ENCODE measurements at regions not wholly inside any gene's neighbourhood (a gene's known extent, or its start where the extent isn't known, plus 50 kb on each side); places are given as distances from the start of the nearest gene placed in this dataset.

DNA sequence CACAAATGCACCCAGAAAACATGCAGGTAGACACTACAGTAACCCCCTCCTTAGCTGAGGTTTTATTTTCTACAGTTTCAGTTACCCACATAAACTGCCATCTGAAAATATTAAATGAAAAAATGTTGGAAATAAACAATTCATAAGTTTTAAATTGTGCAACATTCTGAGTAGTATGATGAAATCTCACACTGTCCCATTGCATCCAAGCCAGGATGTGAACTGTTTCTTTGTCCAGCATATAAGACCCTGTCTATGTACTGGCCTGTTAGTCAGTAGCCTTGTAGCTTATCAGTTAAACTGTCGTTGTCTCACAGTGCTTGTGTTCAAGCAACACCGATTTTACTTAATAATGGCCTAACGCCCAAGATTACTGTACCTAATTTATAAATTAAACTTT, 630.5 kb downstream of the ANXA1 start:
- Histone ChIP-seq H3K4me1 (no peaks in the 10 kb centered on the region), H3K27me3 (no peaks in the 10 kb centered on the region), H3K4me3 (no peak overlapping the region), H3K27ac (no peak overlapping the region), H3K36me3 (replicated peaks in 1 of 2; ENCODE audit: insufficient read depth in 1 of 2, low read depth in 2 of 2) (no peaks in the 10 kb centered on the region), H3K9me3 (no peaks in the 10 kb centered on the region)
- TF ChIP-seq, protein P1, sequence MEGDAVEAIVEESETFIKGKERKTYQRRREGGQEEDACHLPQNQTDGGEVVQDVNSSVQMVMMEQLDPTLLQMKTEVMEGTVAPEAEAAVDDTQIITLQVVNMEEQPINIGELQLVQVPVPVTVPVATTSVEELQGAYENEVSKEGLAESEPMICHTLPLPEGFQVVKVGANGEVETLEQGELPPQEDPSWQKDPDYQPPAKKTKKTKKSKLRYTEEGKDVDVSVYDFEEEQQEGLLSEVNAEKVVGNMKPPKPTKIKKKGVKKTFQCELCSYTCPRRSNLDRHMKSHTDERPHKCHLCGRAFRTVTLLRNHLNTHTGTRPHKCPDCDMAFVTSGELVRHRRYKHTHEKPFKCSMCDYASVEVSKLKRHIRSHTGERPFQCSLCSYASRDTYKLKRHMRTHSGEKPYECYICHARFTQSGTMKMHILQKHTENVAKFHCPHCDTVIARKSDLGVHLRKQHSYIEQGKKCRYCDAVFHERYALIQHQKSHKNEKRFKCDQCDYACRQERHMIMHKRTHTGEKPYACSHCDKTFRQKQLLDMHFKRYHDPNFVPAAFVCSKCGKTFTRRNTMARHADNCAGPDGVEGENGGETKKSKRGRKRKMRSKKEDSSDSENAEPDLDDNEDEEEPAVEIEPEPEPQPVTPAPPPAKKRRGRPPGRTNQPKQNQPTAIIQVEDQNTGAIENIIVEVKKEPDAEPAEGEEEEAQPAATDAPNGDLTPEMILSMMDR (IDR thresholded peaks at IDR 0.05): no peak
- no peak for TF ChIP-seq POLR2A (IDR thresholded peaks at IDR 0.05)
- intact Hi-C loops (cut with DNase I): no loop called here
- DNase-seq (no peak), ATAC-seq (no peak)
- 30 to 45% methylated on average over 3 of the region's 3 CpGs for WGBS, 2 donors

DNA sequence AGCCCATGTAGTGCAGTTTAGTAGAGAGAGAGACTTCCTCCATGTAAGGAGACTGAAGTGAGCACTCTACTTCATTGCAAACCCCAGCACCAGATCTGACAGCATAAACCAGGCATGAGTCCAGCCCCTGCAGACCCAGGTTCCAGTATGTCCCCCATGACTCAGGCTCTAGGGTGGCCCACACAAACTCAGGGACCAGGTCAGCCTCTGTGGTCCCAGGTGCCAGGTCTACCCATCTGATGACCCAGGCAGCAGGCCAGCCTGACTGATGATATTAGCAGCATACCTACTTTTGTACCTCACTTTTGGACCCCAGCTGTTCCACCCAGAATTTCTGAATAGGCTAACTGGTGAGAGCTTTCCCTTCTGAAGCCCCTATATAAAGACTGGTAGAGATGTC, 647.8 kb downstream of the ANXA1 start:
- Histone ChIP-seq H3K27me3 (no peaks in the 10 kb centered on the region), H3K4me3 (no peak overlapping the region), H3K9me3 (no peaks in the 10 kb centered on the region), H3K27ac (no peak overlapping the region), H3K4me1 (no peaks in the 10 kb centered on the region), H3K36me3 (replicated peaks in 1 of 2; ENCODE audit: insufficient read depth in 1 of 2, low read depth in 2 of 2) (no peaks in the 10 kb centered on the region)
- TF ChIP-seq POLR2A (IDR thresholded peaks at IDR 0.05): no peak
- TF ChIP-seq, protein P1 (IDR thresholded peaks at IDR 0.05): no peak
- intact Hi-C loops (cut with DNase I): no loop called here
- ATAC-seq (no peak), DNase-seq (no peak)

DNA sequence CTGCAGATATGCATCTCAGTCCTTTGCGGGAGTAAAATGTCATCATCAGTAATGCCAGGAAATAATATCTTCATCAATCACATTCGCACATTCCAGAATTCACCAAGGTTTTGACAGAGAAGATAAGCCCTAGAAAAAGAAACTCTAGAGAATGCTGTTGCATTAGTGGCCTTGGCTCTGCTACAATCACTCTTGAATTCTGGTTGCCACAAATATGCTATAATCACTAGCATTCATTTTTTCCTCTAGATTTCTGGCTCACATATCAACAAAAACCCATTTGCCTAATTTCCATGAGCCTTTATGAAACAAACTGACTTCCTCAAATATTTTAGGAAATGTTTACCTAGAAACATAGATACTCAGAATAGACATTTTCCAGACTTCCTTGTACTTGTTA, 653.4 kb downstream of the ANXA1 start:
- Histone ChIP-seq H3K9me3 (no peaks in the 10 kb centered on the region), H3K4me3 (no peak overlapping the region), H3K27ac (no peak overlapping the region), H3K36me3 (replicated peaks in 1 of 2; ENCODE audit: insufficient read depth in 1 of 2, low read depth in 2 of 2) (no peaks in the 10 kb centered on the region), H3K27me3 (no peaks in the 10 kb centered on the region), H3K4me1 (no peaks in the 10 kb centered on the region)
- no peak for ATAC-seq
- 16 to 27% methylated on average over 2 of the region's 2 CpGs for WGBS, 2 donors
- no peak for DNase-seq
- intact Hi-C loops (cut with DNase I): no loop called here
- TF ChIP-seq POLR2A (IDR thresholded peaks at IDR 0.05): no peak
- TF ChIP-seq, protein P1 (IDR thresholded peaks at IDR 0.05): no peak

DNA sequence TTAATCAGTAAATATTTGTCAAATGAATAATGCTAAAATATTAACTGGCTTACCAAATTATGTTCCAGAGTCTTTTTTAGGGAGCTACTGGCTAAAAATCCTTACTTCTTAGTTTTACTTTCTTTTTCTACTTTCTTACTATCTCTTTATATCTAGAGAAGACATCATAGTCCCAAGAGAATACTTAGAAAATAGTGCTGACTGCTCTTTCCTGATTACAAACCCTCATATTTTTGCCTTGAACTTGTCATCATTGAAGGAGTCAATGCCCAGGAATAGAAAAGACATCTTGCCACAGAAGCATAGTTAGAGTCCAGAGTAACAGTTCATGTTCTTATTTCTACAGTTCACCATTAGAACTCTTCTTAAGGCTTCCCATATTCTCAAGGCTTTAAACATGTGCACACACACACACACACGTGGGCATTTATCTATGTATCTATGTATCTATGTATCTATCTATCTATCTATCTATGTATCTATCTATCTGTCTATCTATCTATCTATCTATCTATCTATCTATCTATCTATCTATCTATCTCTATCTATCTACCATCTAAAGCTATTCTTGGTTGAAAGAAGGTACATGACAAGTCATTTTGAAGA, 654.3 kb downstream of the ANXA1 start:
- DNase-seq (no peak), ATAC-seq (no peak)
- no peak for TF ChIP-seq POLR2A (IDR thresholded peaks at IDR 0.05)
- TF ChIP-seq, protein P1 (IDR thresholded peaks at IDR 0.05): no peak
- no peaks in the 10 kb centered on the region for H3K36me3 ChIP-seq (replicated peaks in 1 of 2; ENCODE audit: insufficient read depth in 1 of 2, low read depth in 2 of 2)
- 41 to 50% methylated on average over 1 of the region's 1 CpG for WGBS, 2 donors
- H3K9me3 ChIP-seq: no peaks in the 10 kb centered on the region
- H3K27ac ChIP-seq: no peak overlapping the region
- no peaks in the 10 kb centered on the region for H3K4me1 ChIP-seq
- H3K4me3 ChIP-seq: no peak overlapping the region
- H3K27me3 ChIP-seq: no peaks in the 10 kb centered on the region
- intact Hi-C loops (cut with DNase I): no loop called here

DNA sequence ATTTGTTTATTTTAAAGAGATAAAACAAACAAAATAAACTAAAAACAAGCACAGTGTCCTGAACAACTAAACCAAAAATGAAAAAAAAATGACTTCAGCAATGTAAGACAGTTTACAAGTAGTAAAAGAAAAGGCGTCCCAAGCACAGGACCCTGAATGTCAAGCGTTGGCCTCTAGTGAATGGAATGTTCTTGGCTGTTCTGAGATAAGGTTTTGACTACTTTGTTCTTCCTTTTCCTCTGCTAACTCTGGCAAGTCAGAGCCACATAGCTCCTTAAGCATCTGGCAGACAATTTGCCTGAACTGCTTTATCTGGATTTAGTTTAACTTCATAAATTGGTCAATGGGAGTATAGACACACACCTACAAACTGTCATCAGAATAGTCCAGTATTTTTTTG, 655.2 kb downstream of the ANXA1 start:
- no peak for ATAC-seq
- Histone ChIP-seq H3K9me3 (no peaks in the 10 kb centered on the region), H3K4me3 (no peak overlapping the region), H3K4me1 (no peaks in the 10 kb centered on the region), H3K27ac (no peak overlapping the region), H3K27me3 (no peaks in the 10 kb centered on the region), H3K36me3 (replicated peaks in 1 of 2; ENCODE audit: insufficient read depth in 1 of 2, low read depth in 2 of 2) (no peaks in the 10 kb centered on the region)
- WGBS, 2 donors: 50% methylated on average over 2 of the region's 2 CpGs
- TF ChIP-seq, protein P1 (IDR thresholded peaks at IDR 0.05): no peak
- no peak for TF ChIP-seq POLR2A (IDR thresholded peaks at IDR 0.05)
- DNase-seq: no peak
- intact Hi-C loops (cut with DNase I): no loop called here

Measured in body of pancreas (tissue), 4 donors.